GM18519 (cell line): ENCODE measurements at regions not wholly inside any gene's neighbourhood (a gene's known extent, or its start where the extent isn't known, plus 50 kb on each side); places are given as distances from the start of the nearest gene placed in this dataset.

ENCODE experiments used
- ATAC-seq: cut with Tn5 transposase; IDR thresholded peaks from one replicate; pipeline ENCODE4 v1.9.1; 2021; ENCODE audit warnings: mild to moderate bottlenecking, moderate library complexity; ENCODE audit not compliant: unreplicated experiment, low FRiP score

DNA sequence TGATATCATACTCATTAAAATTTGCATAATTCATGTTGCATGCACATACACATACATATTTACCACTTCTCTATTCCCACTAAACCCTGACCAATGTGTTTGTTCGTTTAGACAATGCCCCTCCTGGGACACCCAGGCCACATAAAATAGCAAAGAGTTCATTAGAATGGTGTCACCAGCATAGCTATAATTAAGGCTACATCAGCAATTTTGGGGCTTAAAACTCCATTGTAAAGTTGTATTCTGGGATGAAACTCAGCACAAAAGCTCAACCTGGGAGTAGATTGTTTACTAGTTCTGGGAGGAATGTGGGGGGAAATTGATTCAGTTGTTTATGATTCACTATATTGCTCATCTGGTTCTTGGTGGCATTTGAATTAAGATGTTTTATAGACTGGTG, 522.2 kb upstream of the SUCLG2 start:
- ATAC-seq: no peak

DNA sequence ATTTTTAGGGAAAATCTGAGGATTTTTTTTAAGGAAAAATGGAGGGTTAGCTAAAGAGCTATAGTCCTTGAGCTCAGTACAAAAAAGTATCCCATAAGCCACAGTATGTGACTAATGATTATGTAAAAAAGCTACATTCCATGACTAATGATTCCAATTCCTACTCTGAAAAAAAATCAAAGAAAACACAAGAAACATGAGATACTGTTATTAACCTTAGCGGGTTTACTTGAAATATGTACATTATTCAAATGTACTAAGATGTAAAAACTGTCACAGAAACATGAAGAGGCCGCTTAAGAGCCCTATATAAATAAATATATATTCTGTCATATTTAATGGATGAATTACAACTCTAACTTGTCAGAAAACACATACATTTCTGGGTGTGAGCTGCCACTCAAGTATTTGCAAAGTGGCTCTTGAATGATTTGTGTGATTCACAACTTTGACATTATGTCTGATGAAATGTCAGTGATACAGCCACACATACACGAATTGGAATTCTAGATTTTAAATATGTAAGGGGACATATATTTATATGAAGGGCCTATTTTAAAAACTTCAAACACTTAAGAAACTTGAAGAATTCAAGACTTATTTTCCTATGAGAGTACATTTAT, 518.7 kb upstream of the SUCLG2 start:
- no peak for ATAC-seq

DNA sequence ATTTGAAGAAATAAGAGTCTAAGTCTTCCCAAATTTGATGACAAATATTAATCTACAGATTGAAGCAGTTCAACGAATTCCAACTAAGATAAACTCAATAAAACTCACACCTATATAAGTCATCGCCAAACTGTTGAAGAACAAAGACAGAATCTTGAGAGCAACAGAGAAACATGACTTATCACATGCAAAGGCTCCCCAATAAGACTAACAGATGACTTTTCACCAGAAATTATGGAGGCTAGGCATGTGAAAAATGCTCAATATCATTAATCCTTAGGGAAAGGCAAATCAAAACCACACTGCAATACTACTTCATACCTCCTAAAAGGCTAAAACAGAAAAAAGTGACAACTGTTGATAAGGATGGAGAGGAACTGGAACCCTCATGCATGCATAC, 517.6 kb upstream of the SUCLG2 start:
- no peak for ATAC-seq

DNA sequence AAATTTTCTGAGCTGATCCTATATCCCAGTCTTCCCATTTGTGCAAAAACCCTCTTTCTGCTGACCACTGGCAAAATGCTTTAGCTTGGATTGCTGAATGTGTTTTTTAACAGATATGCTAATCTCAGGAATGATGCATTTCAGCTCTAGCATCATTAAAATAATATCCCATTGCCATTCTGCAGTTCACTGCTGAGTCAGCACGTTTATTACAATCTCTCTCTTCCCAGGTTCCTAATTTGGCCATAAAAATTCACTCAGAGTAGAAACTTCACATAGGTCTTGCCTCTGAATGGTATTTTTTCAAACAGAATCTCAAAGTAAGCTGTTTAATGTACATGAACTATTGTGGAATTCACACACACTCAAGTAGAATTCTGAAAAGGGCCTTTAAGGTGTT, 509.6 kb upstream of the SUCLG2 start:
- ATAC-seq: no peak

DNA sequence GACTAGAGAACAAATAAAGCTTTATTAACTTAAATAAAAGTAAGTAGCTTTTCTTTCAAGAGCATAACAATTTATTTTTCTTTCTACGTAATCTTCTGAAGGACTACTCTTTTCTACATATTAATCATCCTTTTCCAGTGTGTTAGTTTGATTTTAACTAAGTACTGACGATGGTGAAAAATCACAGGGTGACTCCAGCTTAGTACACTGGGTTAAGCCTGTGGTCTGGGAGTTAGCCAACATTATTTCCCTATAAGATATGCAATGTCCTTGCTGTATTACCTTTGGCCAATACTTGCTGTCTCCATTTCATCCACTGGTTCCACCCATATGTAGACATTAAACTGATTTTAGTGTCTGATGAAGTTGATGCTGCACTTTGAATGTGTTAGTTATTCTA, 508.6 kb upstream of the SUCLG2 start:
- no peak for ATAC-seq

DNA sequence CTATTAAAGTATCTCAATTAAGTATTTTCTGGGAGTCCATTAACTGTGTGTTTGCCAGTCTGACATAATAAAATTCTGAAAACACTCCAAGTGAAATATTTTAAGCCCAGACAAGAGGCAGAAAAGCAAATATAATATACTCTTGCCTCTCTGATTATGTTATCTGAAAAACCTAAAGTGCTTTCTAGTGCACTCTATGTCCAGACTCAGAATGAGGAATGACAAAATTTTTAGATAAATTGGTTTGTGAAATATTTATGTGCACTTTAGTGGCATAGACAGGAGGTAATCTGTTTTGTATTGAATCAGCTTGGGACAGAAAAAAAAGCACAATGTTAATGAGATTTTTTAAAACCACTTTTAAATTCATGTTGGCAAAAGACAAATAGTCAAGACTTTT, 508.2 kb upstream of the SUCLG2 start:
- ATAC-seq: no peak

DNA sequence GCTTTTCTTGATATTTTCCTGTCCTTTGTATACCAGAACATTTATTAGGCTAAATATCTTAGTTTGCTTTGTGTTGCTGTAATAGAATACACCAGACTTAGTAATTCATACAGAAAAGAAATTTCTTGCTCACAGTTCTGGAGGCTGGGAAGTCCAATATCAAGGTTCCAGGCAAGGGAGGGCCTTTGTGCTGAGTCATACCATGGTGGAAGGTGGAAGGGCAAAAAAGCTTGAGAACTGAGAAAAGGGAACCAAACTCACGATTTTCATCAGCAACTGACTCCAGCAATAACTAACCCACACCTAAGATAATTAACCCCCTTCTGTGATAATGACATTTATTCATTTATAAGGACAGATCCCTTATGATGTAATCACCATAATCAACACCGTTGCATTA, 496.9 kb upstream of the SUCLG2 start:
- no peak for ATAC-seq

DNA sequence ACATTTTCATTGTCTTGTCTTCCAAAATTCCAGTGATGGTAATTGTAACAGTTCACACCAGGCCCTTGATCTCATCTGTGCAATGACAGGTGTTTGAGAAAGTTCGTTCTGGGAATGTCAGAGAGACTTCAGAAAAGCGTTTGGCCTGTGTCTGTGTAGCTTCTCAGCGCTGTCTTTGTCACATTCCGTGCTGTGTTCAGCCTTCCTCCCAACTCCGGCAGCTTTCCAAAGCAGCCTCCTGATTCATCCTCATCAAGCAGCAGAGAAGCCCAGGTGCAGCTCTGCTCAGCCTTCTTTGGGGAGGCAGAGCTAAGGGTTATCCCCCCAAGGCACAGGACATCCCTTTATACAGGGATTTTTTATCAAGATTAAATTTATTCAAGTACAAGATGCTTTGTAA, 494.0 kb upstream of the SUCLG2 start:
- ATAC-seq: no peak

DNA sequence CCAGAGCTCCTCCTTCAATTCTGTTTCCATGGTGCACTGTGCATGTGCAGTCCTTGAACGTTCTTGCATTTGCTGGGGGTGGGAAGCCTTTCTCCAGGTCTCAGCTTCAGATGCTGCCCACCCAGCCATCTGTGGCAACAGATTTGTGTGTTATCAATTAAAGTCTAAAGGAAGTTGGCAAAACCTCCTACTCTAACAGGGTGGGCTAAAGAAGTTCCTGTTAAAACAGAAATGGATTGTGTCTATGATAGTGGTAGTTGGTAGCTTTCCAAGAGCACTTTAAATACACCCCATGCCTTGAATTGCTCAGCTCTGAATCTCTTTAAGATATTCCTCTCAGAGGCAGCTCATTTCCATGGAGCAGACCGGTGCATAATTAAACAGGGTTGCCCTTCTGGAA, 488.0 kb upstream of the SUCLG2 start:
- ATAC-seq: no peak

DNA sequence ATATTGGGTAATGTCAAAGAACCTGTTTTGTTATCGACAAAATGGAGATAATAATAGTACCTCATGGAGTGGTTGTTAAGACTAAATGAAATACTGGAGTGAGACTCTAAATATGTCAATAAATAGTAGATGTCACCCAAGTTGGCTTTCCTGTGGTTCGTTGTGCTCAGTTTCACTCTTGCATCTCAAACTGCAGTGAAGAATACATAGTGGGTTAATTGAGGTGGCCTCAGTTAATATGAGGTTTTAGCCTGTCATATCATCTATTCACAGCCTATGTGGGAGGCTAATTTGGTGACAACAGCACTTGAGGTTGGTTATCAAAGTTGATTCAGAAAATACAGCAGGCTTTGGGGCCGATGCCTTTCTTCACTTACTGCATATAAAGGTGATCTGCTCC, 485.5 kb upstream of the SUCLG2 start:
- ATAC-seq: no peak

DNA sequence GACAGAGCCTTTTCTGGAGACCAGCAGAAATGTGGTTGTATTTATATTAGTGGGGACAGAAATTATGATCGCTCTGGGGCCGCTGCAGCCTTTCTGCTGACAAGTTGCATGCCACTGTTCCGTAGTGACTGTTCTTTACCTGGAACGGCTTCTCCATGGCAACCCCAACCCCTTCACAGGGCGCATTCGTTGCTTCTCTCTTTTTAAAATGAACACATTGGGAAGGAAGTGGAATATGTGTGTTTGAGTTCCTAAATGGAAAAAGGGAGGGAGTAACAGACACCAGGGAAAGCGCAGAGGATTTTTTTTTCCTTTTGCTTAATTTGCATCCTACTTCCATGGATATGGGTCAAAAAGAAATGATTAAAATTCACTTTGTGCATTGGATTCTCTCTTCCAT, 482.0 kb upstream of the SUCLG2 start:
- ATAC-seq: no peak

DNA sequence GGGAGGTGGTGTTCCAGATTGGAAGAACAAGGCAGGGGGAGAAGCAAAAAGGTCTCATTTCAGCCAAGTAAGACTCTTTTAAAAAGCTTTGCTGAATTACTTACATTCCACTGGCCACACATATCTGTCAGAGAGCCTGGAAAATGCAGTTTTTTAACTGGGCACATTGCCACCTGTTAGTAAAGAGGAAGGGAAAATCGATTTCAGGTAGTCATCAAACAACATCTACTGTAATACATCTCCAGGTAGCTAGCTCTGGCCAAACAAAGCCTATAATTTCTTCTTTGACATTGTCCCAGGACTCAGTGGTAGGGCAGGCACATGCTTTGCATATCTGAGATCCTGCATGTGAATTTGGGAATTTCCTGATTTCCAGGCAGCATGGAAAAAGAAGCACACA, 480.7 kb upstream of the SUCLG2 start:
- no peak for ATAC-seq

DNA sequence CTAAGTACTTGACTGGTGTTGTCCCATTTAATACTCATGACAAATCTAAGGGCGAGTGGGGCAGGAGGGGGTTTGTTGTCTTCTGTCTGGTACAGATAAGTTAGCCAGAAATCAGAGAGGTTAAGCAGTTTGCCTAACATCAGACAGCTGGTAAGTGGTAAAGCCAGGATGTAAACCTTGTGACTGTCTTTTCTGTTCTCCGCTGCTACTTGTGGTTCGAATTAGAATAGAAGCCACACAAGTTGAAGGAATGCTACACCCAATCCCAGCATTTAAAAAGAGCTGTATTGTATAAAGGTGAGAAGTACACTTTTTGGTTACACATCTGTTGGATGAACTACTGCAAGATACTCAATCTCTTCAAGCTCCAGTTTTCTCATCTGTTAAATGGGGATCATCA, 474.7 kb upstream of the SUCLG2 start:
- ATAC-seq: no peak

DNA sequence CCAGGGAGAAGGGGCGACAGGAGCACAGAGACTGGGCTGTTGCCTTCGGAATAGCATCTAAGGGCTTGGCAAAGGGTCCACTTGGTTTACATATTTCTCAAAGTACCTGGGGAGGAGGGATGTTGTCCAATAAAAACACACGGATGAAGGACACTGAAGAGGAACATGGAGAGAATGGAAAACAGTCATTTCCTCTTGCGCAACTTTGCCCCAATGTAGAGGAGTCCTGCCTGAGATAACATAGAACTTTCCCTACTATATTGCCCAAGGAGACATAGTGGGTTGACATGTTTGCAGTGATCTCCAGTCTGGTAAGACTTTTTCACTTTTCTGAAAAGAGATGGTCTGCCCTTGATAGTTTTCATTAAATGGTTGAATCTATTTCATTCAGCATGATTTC, 468.8 kb upstream of the SUCLG2 start:
- ATAC-seq: no peak

DNA sequence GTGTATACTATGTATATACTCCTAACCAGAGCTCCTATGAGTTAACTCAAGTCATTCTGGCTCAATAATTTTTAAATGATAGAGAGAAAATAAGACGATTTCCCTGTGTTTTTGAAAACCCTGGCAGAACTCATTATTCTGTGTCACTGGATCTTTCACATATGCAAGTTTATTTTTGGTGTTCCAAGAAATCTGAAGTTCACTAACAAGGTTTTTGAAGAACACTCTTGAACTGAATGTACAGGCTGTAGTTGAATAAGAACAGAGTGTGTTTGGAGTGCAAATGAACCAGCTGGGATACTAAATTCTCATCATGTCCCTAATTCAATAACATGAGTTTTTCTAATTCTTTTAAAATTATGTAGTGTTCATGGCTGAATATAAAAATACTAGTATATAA, 466.9 kb upstream of the SUCLG2 start:
- ATAC-seq: no peak

DNA sequence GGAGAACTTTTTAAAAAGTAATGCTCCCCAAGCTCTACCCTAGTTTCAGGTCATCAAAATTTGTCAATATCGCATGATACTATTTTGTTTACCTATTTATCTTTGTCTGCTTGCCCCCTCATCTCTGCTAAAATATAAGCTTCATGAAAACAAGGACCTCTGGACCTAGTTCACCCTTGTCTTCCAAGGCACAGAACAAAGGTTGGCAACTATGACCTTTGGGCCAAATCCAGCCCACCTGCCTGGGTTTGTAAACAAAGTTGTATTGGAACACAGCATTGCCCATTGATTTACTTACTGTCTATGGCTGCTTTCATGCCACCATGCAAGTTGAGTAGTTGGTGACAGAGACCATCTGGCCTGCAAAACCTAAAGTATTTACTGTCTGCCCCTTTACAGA, 462.2 kb upstream of the SUCLG2 start:
- no peak for ATAC-seq

DNA sequence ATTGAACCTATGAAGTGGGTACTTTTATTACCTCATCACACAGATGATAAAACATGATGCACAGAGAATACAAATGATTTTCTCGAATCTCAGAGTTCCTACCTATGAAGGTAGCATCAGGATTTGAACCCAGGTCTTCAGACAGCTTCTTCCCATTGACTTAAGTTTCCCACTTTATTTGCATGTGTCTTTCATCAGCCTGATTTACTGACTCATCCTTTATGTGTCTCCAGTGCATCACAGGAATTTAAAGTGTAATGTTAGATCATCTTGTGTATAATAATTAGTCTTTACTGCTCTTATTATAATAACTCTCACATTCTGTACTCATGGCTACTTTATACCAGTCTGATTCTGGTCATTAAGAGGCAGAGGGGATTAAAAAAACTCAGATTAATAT, 449.4 kb upstream of the SUCLG2 start:
- ATAC-seq: no peak

DNA sequence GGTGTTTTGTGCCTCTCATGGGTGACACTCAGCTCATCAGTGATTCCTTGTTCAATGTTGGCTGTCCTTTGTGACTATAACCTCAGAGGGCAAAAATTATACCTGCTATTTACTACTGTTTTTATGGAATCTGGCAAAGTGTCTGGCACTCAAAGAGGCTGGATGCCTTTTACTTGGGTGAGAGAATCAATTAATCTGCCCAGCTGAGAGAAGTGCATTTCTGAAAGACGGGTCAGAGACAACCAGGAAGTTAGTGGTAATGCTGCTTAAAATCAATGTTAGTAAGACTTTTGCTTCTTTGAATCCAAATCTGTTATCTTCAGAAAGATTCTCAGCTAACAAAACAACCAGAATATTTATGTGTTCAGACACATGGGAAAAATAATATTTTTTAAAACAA, 436.2 kb upstream of the SUCLG2 start:
- ATAC-seq: no peak

DNA sequence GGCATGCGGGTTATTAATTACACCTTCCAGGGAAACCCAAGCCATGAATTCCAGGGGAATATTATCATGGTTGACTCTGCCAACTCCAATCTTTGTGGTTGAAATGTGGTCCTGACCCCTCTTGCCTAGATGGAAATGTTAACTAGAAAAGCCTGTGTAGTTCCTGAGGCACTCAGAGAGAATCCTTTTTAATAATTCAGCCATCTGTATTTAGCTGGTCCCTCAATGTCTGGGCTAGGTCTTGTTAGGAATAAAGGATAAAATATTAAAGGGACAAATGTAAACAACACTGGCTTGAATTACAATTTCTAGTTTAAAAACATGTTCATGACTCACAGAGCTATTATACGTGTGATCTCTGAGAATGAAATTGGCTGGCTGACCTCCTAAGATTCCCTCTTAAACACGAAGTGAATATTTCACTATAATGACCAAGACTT, 435.2 kb upstream of the SUCLG2 start:
- ATAC-seq: no peak

DNA sequence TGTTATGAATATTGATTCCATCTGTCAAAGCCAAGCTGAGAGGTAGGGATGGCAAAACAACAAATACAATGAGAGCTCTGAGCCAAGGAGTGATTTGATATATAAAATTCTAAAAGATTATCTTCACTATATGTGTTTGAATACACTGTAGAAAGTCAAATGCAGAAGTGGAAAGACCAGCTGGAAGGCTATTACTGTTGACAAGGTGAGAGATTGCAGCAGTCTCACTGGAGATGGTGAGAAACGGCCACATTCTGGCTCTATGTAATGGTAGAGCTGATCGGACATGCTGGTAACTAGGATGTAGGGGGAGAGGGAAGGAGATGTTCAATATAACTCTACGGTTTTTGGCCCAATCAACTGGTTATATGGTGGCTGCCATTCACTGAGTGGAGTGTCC, 434.2 kb upstream of the SUCLG2 start:
- ATAC-seq: no peak

DNA sequence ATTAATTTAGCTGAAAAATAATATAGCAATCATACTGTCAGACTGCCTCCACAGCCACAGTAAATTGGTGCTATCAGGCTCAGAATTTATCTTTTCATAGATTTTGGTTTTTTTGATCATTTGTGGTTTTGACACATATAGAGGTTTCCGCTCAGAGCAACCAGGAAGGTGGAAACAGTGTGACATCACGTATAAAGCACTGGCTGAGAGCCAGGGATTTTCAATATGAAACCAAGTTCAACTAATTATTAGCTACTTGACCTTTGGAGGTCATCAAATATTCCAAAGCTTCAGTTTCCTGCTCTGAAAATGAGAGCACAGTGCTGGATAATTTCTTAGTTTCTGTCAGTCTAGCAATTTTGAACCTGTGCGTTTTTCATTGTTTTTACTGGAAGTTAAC, 433.8 kb upstream of the SUCLG2 start:
- ATAC-seq: no peak

DNA sequence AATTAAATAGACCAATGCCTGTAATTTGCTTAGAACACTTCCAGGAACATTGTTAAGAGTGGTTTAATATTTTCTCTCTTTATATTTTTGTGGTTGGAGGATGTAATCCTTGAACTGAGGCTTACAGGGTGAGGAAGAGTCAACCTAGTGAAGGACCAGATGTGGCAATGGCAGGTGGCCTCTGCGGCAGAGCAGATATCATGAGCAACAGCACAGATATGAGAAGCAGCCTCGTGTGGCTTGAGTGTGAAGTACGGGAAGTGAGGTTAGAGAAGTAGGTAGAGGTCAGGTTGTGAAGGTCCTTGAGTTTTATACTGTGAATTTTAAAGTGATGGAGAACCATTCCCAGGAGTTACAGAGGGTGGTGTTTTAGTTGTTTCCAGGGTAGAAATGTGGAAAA, 417.6 kb upstream of the SUCLG2 start:
- no peak for ATAC-seq

DNA sequence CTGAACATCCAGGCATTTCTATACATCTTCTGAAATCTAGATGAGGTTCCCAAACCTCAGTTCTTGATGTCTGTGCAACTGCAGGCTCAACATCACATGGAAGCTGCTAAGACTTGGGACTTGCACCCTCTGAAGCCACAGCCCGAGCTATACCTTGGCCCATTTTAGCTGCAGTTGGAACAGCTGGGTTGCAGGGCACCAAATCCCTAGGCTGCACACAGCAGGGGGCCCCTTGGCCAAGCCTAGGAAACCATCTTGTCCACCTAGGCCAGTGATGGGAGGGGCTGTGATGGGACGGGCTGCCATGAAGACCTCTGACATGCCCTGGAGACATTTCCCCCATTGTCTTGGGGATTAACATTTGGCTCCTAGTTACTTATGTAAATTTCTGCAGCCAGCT, 415.8 kb upstream of the SUCLG2 start:
- ATAC-seq: no peak
